IMR-90 (cell line): ENCODE measurements at regions not wholly inside any gene's neighbourhood (a gene's known extent, or its start where the extent isn't known, plus 50 kb on each side); places are given as distances from the start of the nearest gene placed in this dataset.
A peak's percentile ranks its signal among the peaks of the same experiment; 100 is the strongest.

ENCODE experiments used
- BHLHE40 ChIP-seq: fragments of 150-350 bp; IDR thresholded peaks from 2 replicates; pipeline ENCODE4 v1.6.1; 2016; ENCODE audit warnings: mild to moderate bottlenecking, low read depth, low read length
- CHD1 ChIP-seq: IDR thresholded peaks from 2 replicates; pipeline ENCODE4 v1.6.1; 2012; ENCODE audit warnings: low read depth, low read length, improper control_type of control experiment
- CTCF ChIP-seq: conservative IDR thresholded peaks from 2 replicates; pipeline ENCODE4 v1.5.1; 2012; ENCODE audit warnings: mild to moderate bottlenecking, low read depth, low read length, improper control_type of control experiment
- ELK1 ChIP-seq: fragments of 150-350 bp; IDR thresholded peaks from 2 replicates; pipeline ENCODE4 v1.6.1; 2016; ENCODE audit warnings: low read depth, mild to moderate bottlenecking, low read length, moderate library complexity, borderline replicate concordance
- FOS ChIP-seq: fragments of 150-350 bp; IDR thresholded peaks from 2 replicates; pipeline ENCODE4 v1.6.1; 2016; ENCODE audit warnings: low read depth, low read length
- MAFK ChIP-seq: IDR thresholded peaks from 2 replicates; pipeline ENCODE4 v1.6.1; 2012; ENCODE audit warnings: low read depth, low read length, improper control_type of control experiment
- MAZ ChIP-seq: IDR thresholded peaks from 2 replicates; pipeline ENCODE4 v1.6.1; 2012; ENCODE audit warnings: low read depth, mild to moderate bottlenecking, low read length, improper control_type of control experiment, moderate library complexity, borderline replicate concordance
- MXI1 ChIP-seq: IDR thresholded peaks from 2 replicates; pipeline ENCODE4 v1.6.1; 2012; ENCODE audit warnings: low read depth, mild to moderate bottlenecking, low read length, moderate library complexity, borderline replicate concordance
- POLR2A ChIP-seq: IDR thresholded peaks from 2 replicates; pipeline ENCODE4 v1.6.1; 2012; ENCODE audit warnings: mild to moderate bottlenecking, low read depth, low read length
- RFX5 ChIP-seq: IDR thresholded peaks from 2 replicates; pipeline ENCODE4 v1.8.0; 2012; ENCODE audit warnings: low read depth, mild to moderate bottlenecking, low read length, moderate library complexity

GRCh38 chr4:28879178-28879577, 1841.0 kb upstream of the PCDH7 start:
- TF ChIP-seq CHD1 (no peak), CTCF (no peak), POLR2A (no peak), MAFK (peak; percentile 56; the same call in 1 of the 2 replicates), ELK1 (no peak), RFX5 (no peak), FOS (no peak), MAZ (no peak), BHLHE40 (no peak), MXI1 (no peak)
